GM10248 (cell line): ENCODE measurements at regions not wholly inside any gene's neighbourhood (a gene's known extent, or its start where the extent isn't known, plus 50 kb on each side); places are given as distances from the start of the nearest gene placed in this dataset.
"Not testable (repeated sequence)": the region's sequence is repeated elsewhere in the genome, so short reads cannot be mapped to it uniquely, and the experiment has no call there.

ENCODE experiments used
- CTCF ChIA-PET: fragments of 300-600 bp; sonication (Branson Sonifier 250); formaldehyde crosslinking; extraction: SDS; loops from one replicate; lab custom pipeline; 2021; ENCODE audit warnings: antibody characterized with exemption; lab: Yijun Ruan, JAX
- POLR2A ChIA-PET: fragments of 350-650 bp; sonication (Branson Sonifier 250); formaldehyde crosslinking; extraction: SDS; loops from one replicate; lab custom pipeline; 2020; ENCODE audit warnings: antibody characterized with exemption; lab: Yijun Ruan, JAX
- DNase-seq: peaks from one replicate; pipeline ENCODE4 v3.0.0; 2012; ENCODE audit errors: extremely low spot score
- TF ChIP-seq, protein P1 (sequence below): IDR thresholded peaks from 2 replicates; pipeline ENCODE4 v1.5.1; 2012; ENCODE audit warnings: mild to moderate bottlenecking, low read depth; ENCODE audit errors: extremely low read depth, missing control alignments, control extremely low read depth

DNA sequence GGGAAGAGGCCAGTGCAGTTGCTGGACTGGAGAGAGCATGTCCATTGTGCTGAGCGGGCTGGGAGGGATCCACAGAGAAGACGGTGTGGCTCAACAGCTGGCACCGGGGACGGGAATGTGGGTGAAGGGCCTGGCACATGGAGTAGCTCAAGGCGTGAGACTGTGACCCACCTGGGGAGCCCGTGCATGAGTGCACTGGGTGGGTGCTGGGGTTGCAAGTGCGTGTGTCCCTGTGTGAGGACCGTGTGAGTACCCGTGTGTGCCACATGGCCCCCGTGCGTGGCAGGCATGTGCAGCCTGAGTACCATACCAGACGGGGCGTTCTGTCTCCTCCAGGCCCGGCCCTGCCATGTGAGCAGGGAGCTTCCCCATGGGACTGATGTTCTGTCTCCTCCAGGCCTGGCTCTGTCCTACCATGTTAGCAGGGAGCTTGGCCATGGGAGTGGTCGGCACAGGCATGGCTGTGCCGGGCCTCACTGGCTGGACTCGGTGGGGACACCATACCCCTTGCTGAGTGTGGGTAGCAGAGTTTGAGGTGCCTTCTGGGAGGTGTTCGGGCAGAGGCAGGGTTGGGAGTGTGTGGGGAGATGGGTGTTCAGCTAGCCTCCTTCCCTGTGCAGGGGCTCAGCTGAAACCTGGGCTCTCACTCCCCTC, 234.4 kb downstream of the TMEM121 start:
- POLR2A ChIA-PET, result no interaction called here
- TF ChIP-seq, protein P1, sequence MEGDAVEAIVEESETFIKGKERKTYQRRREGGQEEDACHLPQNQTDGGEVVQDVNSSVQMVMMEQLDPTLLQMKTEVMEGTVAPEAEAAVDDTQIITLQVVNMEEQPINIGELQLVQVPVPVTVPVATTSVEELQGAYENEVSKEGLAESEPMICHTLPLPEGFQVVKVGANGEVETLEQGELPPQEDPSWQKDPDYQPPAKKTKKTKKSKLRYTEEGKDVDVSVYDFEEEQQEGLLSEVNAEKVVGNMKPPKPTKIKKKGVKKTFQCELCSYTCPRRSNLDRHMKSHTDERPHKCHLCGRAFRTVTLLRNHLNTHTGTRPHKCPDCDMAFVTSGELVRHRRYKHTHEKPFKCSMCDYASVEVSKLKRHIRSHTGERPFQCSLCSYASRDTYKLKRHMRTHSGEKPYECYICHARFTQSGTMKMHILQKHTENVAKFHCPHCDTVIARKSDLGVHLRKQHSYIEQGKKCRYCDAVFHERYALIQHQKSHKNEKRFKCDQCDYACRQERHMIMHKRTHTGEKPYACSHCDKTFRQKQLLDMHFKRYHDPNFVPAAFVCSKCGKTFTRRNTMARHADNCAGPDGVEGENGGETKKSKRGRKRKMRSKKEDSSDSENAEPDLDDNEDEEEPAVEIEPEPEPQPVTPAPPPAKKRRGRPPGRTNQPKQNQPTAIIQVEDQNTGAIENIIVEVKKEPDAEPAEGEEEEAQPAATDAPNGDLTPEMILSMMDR, result no peak
- DNase-seq, result no peak
- CTCF ChIA-PET, result no interaction called here

DNA sequence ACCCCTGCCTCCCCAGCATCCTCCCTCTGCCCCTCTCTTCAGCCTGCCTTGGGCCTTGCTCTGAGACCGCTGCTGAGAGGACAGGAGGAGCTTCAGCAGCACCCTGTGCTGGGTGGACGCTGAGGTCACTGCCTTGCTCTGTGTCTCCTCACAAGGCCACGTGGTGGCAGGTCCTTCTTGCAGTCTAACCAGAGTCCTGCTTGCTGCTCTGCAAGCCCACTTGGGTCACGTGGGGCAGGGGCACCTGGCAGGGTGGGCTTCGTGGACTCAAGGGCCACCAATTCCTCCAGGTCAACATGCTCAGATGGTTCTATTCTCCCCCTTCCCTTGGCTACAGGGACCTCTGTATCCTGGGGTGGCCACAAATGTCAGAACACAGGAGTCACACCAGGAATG, 235.0 kb downstream of the TMEM121 start:
- POLR2A ChIA-PET, DNase-seq, CTCF ChIA-PET: not testable (repeated sequence)

DNA sequence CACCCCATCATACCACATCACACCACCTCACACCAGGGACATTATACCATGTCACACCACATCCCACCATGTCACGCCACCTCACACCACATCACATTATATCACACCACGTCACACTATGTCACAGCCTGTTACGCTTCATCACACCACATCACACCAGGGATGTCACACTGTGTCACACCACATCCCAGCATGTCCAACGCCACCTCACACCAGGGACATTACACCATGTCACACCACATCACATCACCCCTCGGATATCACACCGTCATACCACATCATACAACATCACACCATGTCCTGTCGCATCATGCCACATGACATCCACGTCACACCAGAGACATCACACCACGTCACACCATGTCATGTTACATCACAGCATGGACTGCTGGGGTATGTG, 235.5 kb downstream of the TMEM121 start:
- TF ChIP-seq, protein P1, result no peak

DNA sequence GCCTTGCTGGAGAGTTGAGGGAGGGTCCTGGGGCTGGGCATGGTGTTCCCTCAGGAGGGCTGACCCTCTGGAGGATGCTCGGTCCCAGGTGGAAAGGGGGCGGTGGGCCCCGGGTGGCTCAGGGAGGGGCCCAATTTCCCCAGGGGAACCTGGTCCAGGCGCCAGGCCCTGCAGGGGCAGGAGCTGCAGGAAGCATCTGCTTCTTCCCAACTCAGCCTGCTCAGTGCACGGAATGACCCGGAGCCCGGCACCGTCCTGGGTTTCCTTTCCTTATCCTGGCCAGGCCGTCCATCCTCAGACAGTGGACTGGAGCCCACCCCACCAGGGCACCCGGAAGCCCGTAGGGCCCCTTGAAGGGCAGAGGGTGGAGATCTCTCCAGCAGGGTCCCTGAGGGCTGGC, 235.9 kb downstream of the TMEM121 start:
- CTCF ChIA-PET, POLR2A ChIA-PET, DNase-seq: not testable (repeated sequence)

More for the DNA sequence above, 235.5 kb downstream of the TMEM121 start:
- ChIA-PET CTCF (no interaction called here), POLR2A (no interaction called here)
- DNase-seq, result no peak

DNA sequence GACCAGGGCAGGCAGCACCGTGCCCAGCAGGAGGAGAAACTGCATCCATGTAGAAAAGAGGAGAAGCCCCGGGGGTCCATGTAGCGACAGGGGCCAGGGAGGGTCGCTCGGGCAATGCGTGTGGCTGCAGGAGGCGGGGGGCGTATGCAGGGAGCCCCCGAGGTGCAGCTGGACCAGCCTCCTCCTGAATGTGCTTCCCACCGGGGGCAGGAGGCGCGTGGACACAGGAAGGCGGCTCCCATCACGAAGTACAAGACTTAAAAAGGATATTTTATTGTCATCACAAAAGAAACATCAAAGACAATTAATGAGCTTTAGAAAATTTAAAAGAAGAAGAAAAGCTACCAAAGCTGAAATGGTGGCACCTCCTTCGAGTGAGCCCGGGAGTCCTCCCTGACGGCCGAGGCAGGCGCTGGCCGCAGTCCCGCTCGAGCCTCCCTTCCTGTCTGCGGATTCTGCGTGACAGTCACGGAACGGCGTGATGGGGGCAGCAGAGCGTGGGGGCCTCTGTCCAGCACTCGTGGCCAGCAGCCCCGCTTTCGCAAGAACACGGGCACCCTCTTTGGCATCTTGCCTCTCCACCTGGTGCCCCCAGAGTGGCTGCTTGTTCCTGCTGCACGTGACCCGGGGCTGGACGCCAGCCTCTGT, 238.0 kb downstream of the TMEM121 start:
- DNase-seq, POLR2A ChIA-PET, CTCF ChIA-PET: not testable (repeated sequence)

DNA sequence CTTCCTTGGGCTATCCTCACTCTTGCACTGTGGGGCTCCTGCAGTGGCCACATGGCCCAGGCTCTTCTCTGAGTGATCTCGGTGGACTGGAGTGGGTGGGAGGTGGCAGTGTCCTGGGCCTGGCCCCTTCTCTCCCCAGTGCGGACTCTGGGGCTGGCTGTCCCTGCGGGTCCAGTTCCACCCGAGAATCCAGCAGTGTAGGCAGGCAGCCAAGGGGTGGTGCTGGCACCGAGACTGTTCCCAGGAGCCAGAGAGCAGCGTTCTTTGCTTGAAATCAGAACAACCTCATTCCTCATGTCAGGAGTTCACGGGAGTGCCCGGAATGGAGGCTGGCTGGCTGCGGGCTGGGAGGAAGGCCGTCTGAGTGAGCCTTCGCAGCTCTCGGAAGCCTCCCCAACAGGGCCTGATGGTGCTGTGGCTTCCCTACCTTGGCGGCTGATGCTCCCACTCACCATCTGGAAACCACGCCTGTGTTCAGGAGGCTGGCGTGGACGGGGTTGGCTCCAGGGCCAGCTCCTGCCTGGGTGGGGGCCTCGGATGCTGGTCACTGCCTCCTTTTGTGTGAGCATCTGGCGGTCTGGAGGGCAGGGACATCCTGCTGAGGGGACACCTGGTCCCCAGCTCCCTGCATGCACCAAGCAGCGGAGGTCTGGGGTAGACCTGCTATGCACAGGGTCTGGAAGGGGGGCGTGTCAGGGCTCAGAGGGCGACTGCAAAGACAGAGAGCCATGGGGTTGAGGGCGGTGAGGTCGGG, 238.9 kb downstream of the TMEM121 start:
- POLR2A ChIA-PET, DNase-seq, CTCF ChIA-PET: not testable (repeated sequence)

DNA sequence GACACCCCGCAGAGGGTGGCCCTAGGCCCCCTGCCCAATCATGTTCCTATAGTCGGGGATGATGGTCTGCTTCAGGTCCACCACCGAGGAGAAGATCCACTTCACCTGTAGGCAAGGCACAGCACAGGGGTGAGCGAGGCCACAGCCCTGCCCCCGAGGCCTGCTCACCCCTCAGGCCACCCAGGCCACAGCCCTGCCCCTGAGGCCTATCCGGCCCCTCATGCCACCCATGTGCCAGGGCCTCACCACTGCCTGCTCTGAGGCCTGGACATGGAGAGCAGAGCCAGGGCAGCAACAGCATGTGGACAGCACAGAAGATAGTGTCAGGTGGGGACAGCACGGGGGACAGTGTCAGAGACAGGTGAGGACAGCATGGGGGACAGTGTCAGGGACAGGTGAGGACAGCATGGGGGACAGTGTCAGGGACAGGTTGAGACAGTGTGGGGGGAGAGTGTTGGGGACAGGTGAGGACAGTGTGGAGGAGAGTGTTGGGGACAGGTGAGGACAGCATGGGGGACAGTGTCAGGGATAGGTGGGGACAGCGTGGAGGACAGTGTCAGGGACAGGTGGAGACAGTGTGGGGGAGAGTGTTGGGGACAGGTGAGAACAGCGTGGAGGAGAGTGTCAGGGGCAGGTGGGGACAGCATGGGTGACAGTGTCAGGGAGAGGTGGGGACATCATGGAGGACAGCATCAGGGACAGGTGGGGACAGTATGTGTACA, 239.7 kb downstream of the TMEM121 start:
- ChIA-PET POLR2A (no interaction called here), CTCF (no interaction called here)
- DNase-seq, result no peak
- TF ChIP-seq, protein P1, result no peak

DNA sequence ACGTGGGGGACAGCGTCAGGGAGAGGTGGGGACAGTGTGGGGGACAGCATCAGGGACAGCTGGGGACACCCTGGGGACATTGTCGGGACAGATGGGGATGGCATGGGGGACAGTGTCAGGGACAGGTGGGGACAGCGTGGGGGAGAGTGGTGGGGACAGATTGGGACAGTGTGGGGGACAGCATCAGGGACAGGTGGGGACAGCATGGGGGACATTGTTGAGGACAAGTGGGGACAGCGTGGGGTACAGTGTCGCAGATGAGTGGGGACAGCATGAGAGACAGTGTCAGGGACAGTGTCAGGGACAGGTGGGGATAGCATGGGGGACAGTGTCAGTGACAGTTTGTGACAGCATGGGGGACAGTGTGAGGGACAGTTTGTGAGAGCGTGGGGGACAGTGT, 240.9 kb downstream of the TMEM121 start:
- TF ChIP-seq, protein P1, result no peak
- POLR2A ChIA-PET, result no interaction called here
- CTCF ChIA-PET, result no interaction called here
- DNase-seq, result no peak

DNA sequence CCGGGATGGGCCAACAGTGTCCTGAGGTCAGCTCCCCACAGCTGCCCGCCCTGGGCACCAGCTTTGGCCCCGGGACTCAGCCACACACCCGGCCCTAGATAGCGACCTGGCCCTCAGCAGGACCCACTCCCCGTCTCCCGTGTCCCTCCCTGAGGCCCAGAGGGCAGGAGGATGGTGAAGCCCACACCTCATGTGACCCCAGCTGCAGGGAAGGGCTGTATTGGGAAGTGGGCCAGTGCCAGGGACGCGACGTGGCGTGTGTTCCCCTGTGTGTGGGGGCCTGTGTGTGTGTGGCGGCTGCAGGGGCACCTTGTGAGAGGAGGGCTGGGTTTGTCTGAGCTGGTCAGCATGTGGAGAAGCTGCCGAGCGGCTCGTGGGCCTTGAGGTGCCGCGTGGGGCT, 241.7 kb downstream of the TMEM121 start:
- DNase-seq, CTCF ChIA-PET, POLR2A ChIA-PET: not testable (repeated sequence)

DNA sequence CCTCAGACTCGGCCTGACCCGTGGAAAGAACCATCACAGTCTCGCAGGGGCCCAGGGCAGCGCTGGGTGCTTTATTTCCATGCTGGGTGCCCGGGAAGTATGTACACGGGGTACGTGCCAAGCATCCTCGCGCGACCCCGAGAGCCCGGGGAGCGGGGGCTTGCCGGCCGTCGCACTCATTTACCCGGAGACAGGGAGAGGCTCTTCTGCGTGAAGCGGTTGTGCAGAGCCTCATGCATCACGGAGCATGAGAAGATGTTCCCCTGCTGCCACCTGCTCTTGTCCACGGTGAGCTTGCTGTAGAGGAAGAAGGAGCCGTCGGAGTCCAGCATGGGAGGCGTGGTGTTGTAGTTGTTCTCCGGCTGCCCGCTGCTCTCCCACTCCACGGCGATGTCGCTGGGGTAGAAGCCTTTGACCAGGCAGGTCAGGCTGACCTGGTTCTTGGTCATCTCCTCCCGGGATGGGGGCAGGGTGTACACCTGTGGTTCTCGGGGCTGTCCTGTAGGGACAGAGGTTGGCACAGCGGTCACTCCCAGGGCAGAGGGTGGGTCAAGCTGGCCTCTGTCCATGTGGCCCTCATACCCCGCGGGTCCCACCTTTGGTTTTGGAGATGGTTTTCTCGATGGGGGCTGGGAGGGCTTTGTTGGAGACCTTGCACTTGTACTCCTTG, 242.8 kb downstream of the TMEM121 start:
- POLR2A ChIA-PET, DNase-seq, CTCF ChIA-PET: not testable (repeated sequence)

DNA sequence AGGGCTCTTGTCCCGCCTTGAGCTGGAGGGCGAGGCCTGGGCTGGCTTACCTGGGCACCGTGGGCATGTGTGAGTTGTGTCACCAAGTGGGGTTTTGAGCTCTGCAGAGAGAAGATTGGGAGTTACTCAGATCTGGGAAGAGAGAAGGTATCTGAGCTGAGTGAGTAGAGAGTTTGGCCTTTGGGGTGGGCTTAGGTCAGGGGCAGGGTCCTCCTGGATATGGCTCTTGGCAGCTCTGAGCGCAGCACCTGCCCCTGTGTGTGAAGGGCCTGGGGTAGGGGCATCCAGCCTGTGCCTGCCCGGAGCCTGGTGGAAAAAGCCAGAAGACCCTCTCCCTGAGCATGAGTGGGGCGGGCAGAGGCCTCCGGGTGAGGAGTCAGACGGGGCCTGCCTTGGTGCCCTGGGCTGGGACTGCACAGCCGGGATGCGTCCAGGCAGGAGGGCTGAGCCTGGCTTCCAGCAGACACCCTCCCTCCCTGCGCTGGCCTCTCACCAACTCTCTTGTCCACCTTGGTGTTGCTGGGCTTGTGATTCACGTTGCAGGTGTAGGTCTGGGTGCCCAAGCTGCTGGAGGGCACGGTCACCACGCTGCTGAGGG, 244.3 kb downstream of the TMEM121 start:
- CTCF ChIA-PET, DNase-seq, POLR2A ChIA-PET: not testable (repeated sequence)
